Chondrocyte (in vitro differentiated cells): ENCODE measurements at regions not wholly inside any gene's neighbourhood (a gene's known extent, or its start where the extent isn't known, plus 50 kb on each side); places are given as distances from the start of the nearest gene placed in this dataset.
"Not testable (repeated sequence)": the region's sequence is repeated elsewhere in the genome, so short reads cannot be mapped to it uniquely, and the experiment has no call there.

ENCODE experiments used
- DNase-seq: peaks from one replicate; pipeline ENCODE4 v3.0.0; 2021; ENCODE audit warnings: mixed read lengths, low spot score
- H3K27ac Mint-ChIP-seq: one replicate; pipeline ENCODE4 v1.8.0; 2021; ENCODE audit warnings: mild to moderate bottlenecking, moderate library complexity, mixed read lengths; ENCODE audit not compliant: unreplicated experiment
- H3K27me3 Mint-ChIP-seq: 2 replicates; pipeline ENCODE4 v1.8.0; 2021; ENCODE audit warnings: low read depth, mixed read lengths
- H3K36me3 Mint-ChIP-seq: 2 replicates; pipeline ENCODE4 v1.8.0; 2021; ENCODE audit warnings: low read depth, mixed read lengths
- H3K4me1 Mint-ChIP-seq: 2 replicates; pipeline ENCODE4 v1.8.0; 2021; ENCODE audit warnings: low read depth, mild to moderate bottlenecking, mixed read lengths
- H3K4me3 Mint-ChIP-seq: one replicate; pipeline ENCODE4 v1.8.0; 2021; ENCODE audit warnings: mild to moderate bottlenecking, moderate library complexity, mixed read lengths; ENCODE audit not compliant: unreplicated experiment
- H3K9me3 Mint-ChIP-seq: 2 replicates; pipeline ENCODE4 v1.8.0; 2021; ENCODE audit warnings: low read depth, mixed read lengths
- TF ChIP-seq, protein P1 (sequence below): fragments of 200-600 bp; sonication (generic); IDR thresholded peaks from 2 replicates; pipeline ENCODE4 v1.5.0; 2021; ENCODE audit warnings: antibody characterized with exemption, mild to moderate bottlenecking, moderate library complexity

DNA sequence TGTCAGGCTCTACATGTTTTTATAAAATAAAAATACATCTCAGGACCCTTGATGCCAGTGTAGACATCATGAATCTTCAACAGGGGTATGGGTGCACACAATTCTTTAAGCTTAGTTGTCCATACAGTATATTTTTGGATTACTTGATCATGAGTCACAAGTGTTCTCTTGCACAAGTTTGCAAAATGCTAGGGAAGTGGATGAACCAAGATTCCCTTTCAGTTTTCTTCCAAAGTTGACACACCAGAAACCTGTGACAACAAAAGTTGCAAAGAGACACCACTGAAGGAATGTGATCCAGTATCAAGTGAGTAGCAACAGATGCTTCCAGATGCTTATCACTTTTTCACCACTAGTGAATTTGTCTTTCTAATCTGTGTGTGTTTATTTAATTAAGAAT is 1021.2 kb downstream of the PCDH7 start:
- H3K27ac Mint-ChIP-seq = no peak overlapping the region
- H3K36me3 Mint-ChIP-seq = no peaks in the 10 kb centered on the region
- TF ChIP-seq, protein P1, sequence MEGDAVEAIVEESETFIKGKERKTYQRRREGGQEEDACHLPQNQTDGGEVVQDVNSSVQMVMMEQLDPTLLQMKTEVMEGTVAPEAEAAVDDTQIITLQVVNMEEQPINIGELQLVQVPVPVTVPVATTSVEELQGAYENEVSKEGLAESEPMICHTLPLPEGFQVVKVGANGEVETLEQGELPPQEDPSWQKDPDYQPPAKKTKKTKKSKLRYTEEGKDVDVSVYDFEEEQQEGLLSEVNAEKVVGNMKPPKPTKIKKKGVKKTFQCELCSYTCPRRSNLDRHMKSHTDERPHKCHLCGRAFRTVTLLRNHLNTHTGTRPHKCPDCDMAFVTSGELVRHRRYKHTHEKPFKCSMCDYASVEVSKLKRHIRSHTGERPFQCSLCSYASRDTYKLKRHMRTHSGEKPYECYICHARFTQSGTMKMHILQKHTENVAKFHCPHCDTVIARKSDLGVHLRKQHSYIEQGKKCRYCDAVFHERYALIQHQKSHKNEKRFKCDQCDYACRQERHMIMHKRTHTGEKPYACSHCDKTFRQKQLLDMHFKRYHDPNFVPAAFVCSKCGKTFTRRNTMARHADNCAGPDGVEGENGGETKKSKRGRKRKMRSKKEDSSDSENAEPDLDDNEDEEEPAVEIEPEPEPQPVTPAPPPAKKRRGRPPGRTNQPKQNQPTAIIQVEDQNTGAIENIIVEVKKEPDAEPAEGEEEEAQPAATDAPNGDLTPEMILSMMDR = no peak
- H3K4me1 Mint-ChIP-seq = no peaks in the 10 kb centered on the region
- H3K4me3 Mint-ChIP-seq = no peak overlapping the region
- H3K27me3 Mint-ChIP-seq = no peaks in the 10 kb centered on the region
- no peak for DNase-seq
- H3K9me3 Mint-ChIP-seq = no peaks in the 10 kb centered on the region

DNA sequence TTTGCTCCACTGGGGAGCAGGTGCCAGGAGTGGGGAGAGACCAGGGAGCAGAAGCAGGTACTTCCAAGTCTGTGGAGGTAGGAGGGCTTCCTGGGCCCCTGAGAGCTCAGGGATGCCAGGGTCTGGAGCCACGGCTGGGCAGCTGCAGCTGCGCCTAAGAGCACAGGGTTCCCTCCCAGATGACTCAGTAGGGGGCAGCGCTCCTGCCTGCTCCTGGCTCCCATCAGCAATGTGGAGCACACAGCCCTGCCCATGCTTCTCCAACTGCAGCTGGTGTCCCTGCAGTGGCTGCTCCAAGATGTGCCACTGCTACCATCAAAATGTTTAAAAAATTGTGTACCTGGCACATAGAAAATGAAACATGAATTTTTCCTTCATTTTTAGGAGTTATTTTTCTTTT is 1028.2 kb downstream of the PCDH7 start:
- TF ChIP-seq, protein P1 = no peak
- H3K4me3 Mint-ChIP-seq = no peak overlapping the region
- no peaks in the 10 kb centered on the region for H3K4me1 Mint-ChIP-seq
- peaks cover 5% of the 10 kb centered on the region for H3K9me3 Mint-ChIP-seq
- H3K36me3 Mint-ChIP-seq = no peaks in the 10 kb centered on the region
- no peak overlapping the region for H3K27ac Mint-ChIP-seq
- H3K27me3 Mint-ChIP-seq = no peaks in the 10 kb centered on the region
- DNase-seq = no peak

DNA sequence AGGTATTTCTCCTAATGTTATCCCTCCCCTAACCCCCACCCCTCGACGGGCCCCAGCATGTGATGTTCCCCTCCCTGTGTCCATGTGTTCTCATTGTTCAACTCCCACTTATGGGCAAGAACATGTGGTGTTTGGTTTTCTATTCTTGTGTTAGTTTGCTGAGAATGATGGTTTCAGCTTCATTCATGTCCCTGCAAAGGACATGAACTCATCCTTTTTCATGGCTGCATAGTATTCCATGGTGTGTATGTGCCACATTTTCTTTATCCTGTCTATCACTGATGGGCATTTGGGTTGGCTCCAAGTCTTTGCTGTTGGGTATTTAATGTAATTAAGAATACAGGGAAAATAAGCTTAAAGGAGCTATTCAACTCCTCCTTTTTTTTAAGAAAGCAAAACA is 1030.4 kb downstream of the PCDH7 start:
- not testable (repeated sequence) for H3K4me1 Mint-ChIP-seq, DNase-seq, H3K4me3 Mint-ChIP-seq, H3K27ac Mint-ChIP-seq, H3K9me3 Mint-ChIP-seq, H3K36me3 Mint-ChIP-seq, H3K27me3 Mint-ChIP-seq

DNA sequence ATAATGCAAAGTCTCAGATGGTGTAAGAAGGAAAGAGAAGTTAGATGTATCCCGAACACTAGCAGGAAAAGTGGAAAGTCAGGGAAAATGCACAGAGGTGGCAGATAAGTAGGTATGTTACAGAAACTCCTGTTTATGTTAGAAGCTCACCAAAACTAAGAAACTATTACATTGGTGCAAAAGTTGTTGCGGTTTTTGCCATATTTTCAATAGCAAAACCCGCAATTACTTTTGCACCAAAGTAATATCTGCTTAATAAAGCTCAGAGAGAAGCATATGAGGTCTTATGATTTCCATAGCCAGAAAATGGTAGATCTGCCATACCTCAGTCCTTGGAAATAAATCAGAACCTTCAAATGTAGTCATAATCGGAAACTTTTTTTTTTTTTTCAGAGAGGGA is 1035.6 kb downstream of the PCDH7 start:
- no peak overlapping the region for H3K27ac Mint-ChIP-seq
- H3K36me3 Mint-ChIP-seq = no peaks in the 10 kb centered on the region

DNA sequence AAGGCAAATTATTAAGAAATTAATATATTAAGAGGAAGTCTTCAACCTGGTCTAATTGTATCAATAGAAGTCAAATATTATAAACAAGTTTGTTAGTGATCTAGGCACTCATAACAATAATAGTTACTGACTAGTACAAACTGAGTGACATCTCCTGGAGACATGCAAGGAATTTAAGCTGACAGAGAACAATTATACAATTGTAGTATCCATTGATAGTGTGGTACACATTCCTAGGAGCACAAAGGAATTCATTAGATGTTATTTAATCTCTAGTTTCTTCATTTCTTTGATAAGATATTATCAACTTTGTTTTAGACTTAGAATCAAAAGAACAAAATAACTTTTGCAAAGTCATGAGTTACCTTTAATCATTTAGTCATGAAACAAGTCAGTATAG is 1048.6 kb downstream of the PCDH7 start:
- Mint-ChIP-seq H3K27me3 (no peaks in the 10 kb centered on the region), H3K9me3 (no peaks in the 10 kb centered on the region), H3K4me1 (peaks cover 4% of the 10 kb centered on the region), H3K4me3 (no peak overlapping the region), H3K27ac (no peak overlapping the region), H3K36me3 (no peaks in the 10 kb centered on the region)
- no peak for DNase-seq
- TF ChIP-seq, protein P1 = no peak

More for the DNA sequence above, 1035.6 kb downstream of the PCDH7 start:
- TF ChIP-seq, protein P1 = no peak
- Mint-ChIP-seq H3K27me3 (no peaks in the 10 kb centered on the region), H3K4me3 (no peak overlapping the region), H3K4me1 (no peaks in the 10 kb centered on the region), H3K9me3 (peaks cover 3% of the 10 kb centered on the region)
- DNase-seq = no peak

DNA sequence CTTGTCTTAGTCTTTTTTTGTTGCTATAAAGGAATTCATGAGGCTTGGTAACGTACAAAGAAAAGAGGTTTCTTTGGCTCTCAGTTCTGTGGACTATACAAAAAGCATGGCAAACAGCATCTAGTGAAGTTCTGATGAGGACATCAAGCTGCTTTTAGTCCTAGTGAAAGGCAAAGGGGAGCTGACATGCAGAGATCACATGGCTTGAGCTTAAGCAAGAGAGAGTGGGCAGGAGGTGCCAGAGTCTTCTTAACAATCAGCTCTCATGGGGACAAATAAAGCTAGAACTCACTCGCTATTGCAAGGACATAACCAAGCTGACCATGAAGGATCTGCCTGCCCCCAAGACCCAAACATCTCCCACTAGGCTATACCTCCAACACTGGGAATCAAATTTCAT is 1063.1 kb downstream of the PCDH7 start:
- Mint-ChIP-seq H3K4me1 (no peaks in the 10 kb centered on the region), H3K36me3 (no peaks in the 10 kb centered on the region), H3K27ac (no peak overlapping the region), H3K9me3 (peaks cover 4% of the 10 kb centered on the region), H3K4me3 (no peak overlapping the region), H3K27me3 (no peaks in the 10 kb centered on the region)
- TF ChIP-seq, protein P1 = no peak
- DNase-seq = no peak
